LNCaP clone FGC (cell line): ENCODE measurements at regions not wholly inside any gene's neighbourhood (a gene's known extent, or its start where the extent isn't known, plus 50 kb on each side); places are given as distances from the start of the nearest gene placed in this dataset.

Experiments used
- DNase-seq: peaks from one replicate; pipeline ENCODE4 v3.0.0-alpha.2; 2011; ENCODE audit warnings: low read depth
- H3K4me3 ChIP-seq: 2 replicates; pipeline ENCODE4 v1.5.1; 2011; ENCODE audit warnings: mild to moderate bottlenecking, low read depth, low read length, control low read depth
- CTCF ChIP-seq: IDR thresholded peaks from 2 replicates; pipeline ENCODE4 v1.5.1; 2012; ENCODE audit warnings: mild to moderate bottlenecking; ENCODE audit not compliant: control insufficient read depth, insufficient read depth; ENCODE audit errors: extremely low read depth

GRCh38 chr12:94038605-94039004 is 109.8 kb upstream of the PLXNC1 start:
- no peak overlapping the region for H3K4me3 ChIP-seq
- no peak for DNase-seq
- TF ChIP-seq CTCF = no peak

- DNase-seq = no peak
- TF ChIP-seq CTCF = no peak
Observed at GRCh38 chr12:94039199-94039840, 109.1 kb upstream of the PLXNC1 start.

GRCh38 chr12:94039914-94040313 is 108.5 kb upstream of the PLXNC1 start:
- TF ChIP-seq CTCF = no peak

More at GRCh38 chr12:94039199-94039840, 109.1 kb upstream of the PLXNC1 start:
- no peak overlapping the region for H3K4me3 ChIP-seq

GRCh38 chr12:94041850-94042249 is 106.5 kb upstream of the PLXNC1 start:
- no peak for TF ChIP-seq CTCF
- no peak for DNase-seq
- no peak overlapping the region for H3K4me3 ChIP-seq

More at GRCh38 chr12:94039914-94040313, 108.5 kb upstream of the PLXNC1 start:
- no peak for DNase-seq
- no peak overlapping the region for H3K4me3 ChIP-seq

GRCh38 chr12:94042321-94042720 is 106.1 kb upstream of the PLXNC1 start:
- TF ChIP-seq CTCF = no peak
- H3K4me3 ChIP-seq = no peak overlapping the region
- DNase-seq = no peak

GRCh38 chr12:94046626-94047410 is 101.6 kb upstream of the PLXNC1 start:
- H3K4me3 ChIP-seq = no peak overlapping the region
- no peak for DNase-seq
- TF ChIP-seq CTCF = no peak
